Dendritic cell treated with granulocyte-macrophage colony-stimulating factor and Interleukin-4, amounts not matched to agents 40 ng/mL and 50 ng/mL, for 4 days (primary cell): ENCODE measurements at regions not wholly inside any gene's neighbourhood (a gene's known extent, or its start where the extent isn't known, plus 50 kb on each side); places are given as distances from the start of the nearest gene placed in this dataset.
"Not testable (repeated sequence)": the region's sequence is repeated elsewhere in the genome, so short reads cannot be mapped to it uniquely, and the experiment has no call there.

Experiments
- H3K27ac Mint-ChIP-seq: one replicate; pipeline ENCODE4 v1.8.0; 2022; ENCODE audit warnings: mild to moderate bottlenecking, mixed read lengths
- H3K27me3 Mint-ChIP-seq: one replicate; pipeline ENCODE4 v1.8.0; 2022; ENCODE audit warnings: mild to moderate bottlenecking, mixed read lengths
- H3K36me3 Mint-ChIP-seq: one replicate; pipeline ENCODE4 v1.8.0; 2022; ENCODE audit warnings: low read depth, mixed read lengths
- H3K4me1 Mint-ChIP-seq: one replicate; pipeline ENCODE4 v1.8.0; 2022; ENCODE audit warnings: low read depth, mixed read lengths
- H3K4me3 Mint-ChIP-seq: one replicate; pipeline ENCODE4 v1.8.0; 2022; ENCODE audit warnings: mild to moderate bottlenecking, moderate library complexity, mixed read lengths
- H3K9me3 Mint-ChIP-seq: one replicate; pipeline ENCODE4 v1.8.0; 2022; ENCODE audit warnings: mixed read lengths
- intact Hi-C: fragments of 100-400 bp; cut with micrococcal nuclease; formaldehyde crosslinking; loops from one replicate; pipeline ENCODE4 v1.15.0; 2022

- H3K9me3 Mint-ChIP-seq: no peaks in the 10 kb centered on the region
- intact Hi-C loops: no loop called here
- H3K4me1 Mint-ChIP-seq: no peaks in the 10 kb centered on the region
- no peaks in the 10 kb centered on the region for H3K27me3 Mint-ChIP-seq
- no peak overlapping the region for H3K4me3 Mint-ChIP-seq
- H3K36me3 Mint-ChIP-seq: no peaks in the 10 kb centered on the region
- no peak overlapping the region for H3K27ac Mint-ChIP-seq
Observed at GRCh38 chr1:227508431-227508830, 54.9 kb upstream of the ZNF678 start.

GRCh38 chr1:227506490-227507393 lies 56.6 kb upstream of the ZNF678 start:
- H3K36me3 Mint-ChIP-seq, H3K4me1 Mint-ChIP-seq, H3K4me3 Mint-ChIP-seq, H3K9me3 Mint-ChIP-seq, intact Hi-C loops, H3K27ac Mint-ChIP-seq, H3K27me3 Mint-ChIP-seq: not testable (repeated sequence)

GRCh38 chr1:227496045-227496444 lies 67.3 kb upstream of the ZNF678 start:
- H3K4me1 Mint-ChIP-seq, H3K4me3 Mint-ChIP-seq, H3K36me3 Mint-ChIP-seq, H3K27ac Mint-ChIP-seq, intact Hi-C loops, H3K27me3 Mint-ChIP-seq, H3K9me3 Mint-ChIP-seq: not testable (repeated sequence)

- H3K36me3 Mint-ChIP-seq, H3K27me3 Mint-ChIP-seq, H3K4me3 Mint-ChIP-seq, H3K9me3 Mint-ChIP-seq, H3K27ac Mint-ChIP-seq, intact Hi-C loops, H3K4me1 Mint-ChIP-seq: not testable (repeated sequence)
Observed at GRCh38 chr1:227493863-227494551, 69.3 kb upstream of the ZNF678 start.

- H3K36me3 Mint-ChIP-seq: no peaks in the 10 kb centered on the region
- peaks cover 14% of the 10 kb centered on the region for H3K4me1 Mint-ChIP-seq
- H3K27ac Mint-ChIP-seq: no peak overlapping the region
- no peak overlapping the region for H3K4me3 Mint-ChIP-seq
- no peaks in the 10 kb centered on the region for H3K27me3 Mint-ChIP-seq
- intact Hi-C loops: no loop called here
- H3K9me3 Mint-ChIP-seq: peaks cover 10% of the 10 kb centered on the region
Observed at GRCh38 chr1:227490478-227490877, 72.9 kb upstream of the ZNF678 start.

- H3K27ac Mint-ChIP-seq: no peak overlapping the region
Observed at GRCh38 chr1:227490001-227490400, 73.4 kb upstream of the ZNF678 start.

GRCh38 chr1:227489572-227489971 lies 73.8 kb upstream of the ZNF678 start:
- intact Hi-C loops: no loop called here
- H3K4me1 Mint-ChIP-seq: peaks cover 14% of the 10 kb centered on the region
- no peak overlapping the region for H3K4me3 Mint-ChIP-seq
- H3K9me3 Mint-ChIP-seq: peaks cover 10% of the 10 kb centered on the region
- H3K27ac Mint-ChIP-seq: no peak overlapping the region
- H3K36me3 Mint-ChIP-seq: no peaks in the 10 kb centered on the region
- no peaks in the 10 kb centered on the region for H3K27me3 Mint-ChIP-seq

More at GRCh38 chr1:227490001-227490400, 73.4 kb upstream of the ZNF678 start:
- no peak overlapping the region for H3K4me3 Mint-ChIP-seq
- no peaks in the 10 kb centered on the region for H3K27me3 Mint-ChIP-seq
- H3K36me3 Mint-ChIP-seq: no peaks in the 10 kb centered on the region
- peaks cover 10% of the 10 kb centered on the region for H3K9me3 Mint-ChIP-seq
- intact Hi-C loops: no loop called here
- H3K4me1 Mint-ChIP-seq: peaks cover 14% of the 10 kb centered on the region

- no peaks in the 10 kb centered on the region for H3K36me3 Mint-ChIP-seq
- H3K4me1 Mint-ChIP-seq: peaks cover 14% of the 10 kb centered on the region
- H3K9me3 Mint-ChIP-seq: peaks cover 10% of the 10 kb centered on the region
- no peak overlapping the region for H3K4me3 Mint-ChIP-seq
- no peaks in the 10 kb centered on the region for H3K27me3 Mint-ChIP-seq
- intact Hi-C loops: no loop called here
- H3K27ac Mint-ChIP-seq: no peak overlapping the region
Observed at GRCh38 chr1:227487606-227488005, 75.8 kb upstream of the ZNF678 start.

- H3K9me3 Mint-ChIP-seq: peaks cover 10% of the 10 kb centered on the region
- no peak overlapping the region for H3K27ac Mint-ChIP-seq
- H3K36me3 Mint-ChIP-seq: no peaks in the 10 kb centered on the region
- peaks cover 14% of the 10 kb centered on the region for H3K4me1 Mint-ChIP-seq
- no peak overlapping the region for H3K4me3 Mint-ChIP-seq
- H3K27me3 Mint-ChIP-seq: no peaks in the 10 kb centered on the region
- intact Hi-C loops: no loop called here
Observed at GRCh38 chr1:227486559-227486958, 76.8 kb upstream of the ZNF678 start.

- intact Hi-C loops: loop anchor here (2.0 to 5.0 kb wide), 2 partner anchors 60 to 465 kb away; partner anchors contain the start of gene WNT9A
- Mint-ChIP-seq H3K4me1 (peaks cover 8% of the 10 kb centered on the region), H3K4me3 (no peak overlapping the region), H3K27me3 (peaks cover 9% of the 10 kb centered on the region), H3K36me3 (no peaks in the 10 kb centered on the region), H3K27ac (no peak overlapping the region), H3K9me3 (no peaks in the 10 kb centered on the region)
Observed at GRCh38 chr1:227482023-227482299, 81.4 kb upstream of the ZNF678 start.

- not testable (repeated sequence) for H3K27me3 Mint-ChIP-seq
Observed at GRCh38 chr1:227474072-227474471, 89.3 kb upstream of the ZNF678 start.

GRCh38 chr1:227472772-227473171 lies 90.6 kb upstream of the ZNF678 start:
- Mint-ChIP-seq H3K27me3 (peaks cover 8% of the 10 kb centered on the region), H3K9me3 (no peaks in the 10 kb centered on the region), H3K36me3 (no peaks in the 10 kb centered on the region), H3K27ac (no peak overlapping the region), H3K4me3 (no peak overlapping the region), H3K4me1 (no peaks in the 10 kb centered on the region)
- intact Hi-C loops: no loop called here

More at GRCh38 chr1:227474072-227474471, 89.3 kb upstream of the ZNF678 start:
- H3K27ac Mint-ChIP-seq, H3K9me3 Mint-ChIP-seq, intact Hi-C loops, H3K4me1 Mint-ChIP-seq, H3K4me3 Mint-ChIP-seq, H3K36me3 Mint-ChIP-seq: not testable (repeated sequence)

GRCh38 chr1:227470688-227471087 lies 92.7 kb upstream of the ZNF678 start:
- no peak overlapping the region for H3K27ac Mint-ChIP-seq
- no peaks in the 10 kb centered on the region for H3K36me3 Mint-ChIP-seq
- H3K9me3 Mint-ChIP-seq: no peaks in the 10 kb centered on the region
- H3K4me1 Mint-ChIP-seq: no peaks in the 10 kb centered on the region
- H3K4me3 Mint-ChIP-seq: no peak overlapping the region
- H3K27me3 Mint-ChIP-seq: no peaks in the 10 kb centered on the region
- intact Hi-C loops: no loop called here

- H3K4me3 Mint-ChIP-seq: no peak overlapping the region
- no peak overlapping the region for H3K27ac Mint-ChIP-seq
- intact Hi-C loops: no loop called here
- H3K36me3 Mint-ChIP-seq: no peaks in the 10 kb centered on the region
- no peaks in the 10 kb centered on the region for H3K4me1 Mint-ChIP-seq
- no peaks in the 10 kb centered on the region for H3K27me3 Mint-ChIP-seq
- H3K9me3 Mint-ChIP-seq: no peaks in the 10 kb centered on the region
Observed at GRCh38 chr1:227469708-227470107, 93.6 kb upstream of the ZNF678 start.
